ENCODE measurements at regions not wholly inside any gene's neighbourhood (a gene's known extent, or its start where the extent isn't known, plus 50 kb on each side); places are given as distances from the start of the nearest gene placed in this dataset.
"Not testable (repeated sequence)": the region's sequence is repeated elsewhere in the genome, so short reads cannot be mapped to it uniquely, and the experiment has no call there.

- TF ChIP-seq, protein P1, sequence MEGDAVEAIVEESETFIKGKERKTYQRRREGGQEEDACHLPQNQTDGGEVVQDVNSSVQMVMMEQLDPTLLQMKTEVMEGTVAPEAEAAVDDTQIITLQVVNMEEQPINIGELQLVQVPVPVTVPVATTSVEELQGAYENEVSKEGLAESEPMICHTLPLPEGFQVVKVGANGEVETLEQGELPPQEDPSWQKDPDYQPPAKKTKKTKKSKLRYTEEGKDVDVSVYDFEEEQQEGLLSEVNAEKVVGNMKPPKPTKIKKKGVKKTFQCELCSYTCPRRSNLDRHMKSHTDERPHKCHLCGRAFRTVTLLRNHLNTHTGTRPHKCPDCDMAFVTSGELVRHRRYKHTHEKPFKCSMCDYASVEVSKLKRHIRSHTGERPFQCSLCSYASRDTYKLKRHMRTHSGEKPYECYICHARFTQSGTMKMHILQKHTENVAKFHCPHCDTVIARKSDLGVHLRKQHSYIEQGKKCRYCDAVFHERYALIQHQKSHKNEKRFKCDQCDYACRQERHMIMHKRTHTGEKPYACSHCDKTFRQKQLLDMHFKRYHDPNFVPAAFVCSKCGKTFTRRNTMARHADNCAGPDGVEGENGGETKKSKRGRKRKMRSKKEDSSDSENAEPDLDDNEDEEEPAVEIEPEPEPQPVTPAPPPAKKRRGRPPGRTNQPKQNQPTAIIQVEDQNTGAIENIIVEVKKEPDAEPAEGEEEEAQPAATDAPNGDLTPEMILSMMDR (IDR thresholded peaks at IDR 0.05), result not testable (repeated sequence)
- TF ChIP-seq POLR2A (IDR thresholded peaks at IDR 0.05), result not testable (repeated sequence)
Observed at GRCh38 chr4:73671348-73671747, 51.1 kb upstream of the RASSF6 start.

Measured in esophagus squamous epithelium (tissue), 4 donors.